B cell (primary cell): ENCODE measurements at regions not wholly inside any gene's neighbourhood (a gene's known extent, or its start where the extent isn't known, plus 50 kb on each side); places are given as distances from the start of the nearest gene placed in this dataset.

Source experiments
- CTCF ChIP-seq: fragments of 200-600 bp; IDR thresholded peaks from one replicate; pipeline ENCODE4 v1.8.0; 2022; ENCODE audit warnings: antibody characterized with exemption, mild to moderate bottlenecking
- EZH2 ChIP-seq: IDR thresholded peaks from 2 replicates; pipeline ENCODE4 v1.6.1; 2012; ENCODE audit warnings: borderline replicate concordance, low read depth, mild to moderate bottlenecking, moderate library complexity, low read length; ENCODE audit not compliant: insufficient read depth, poor library complexity, severe bottlenecking

GRCh38 chr12:72201457-72201856, 70.7 kb upstream of the TRHDE start:
- TF ChIP-seq CTCF (no peak), EZH2 (no peak)
